Epithelial cell of proximal tubule (primary cell): ENCODE measurements at regions not wholly inside any gene's neighbourhood (a gene's known extent, or its start where the extent isn't known, plus 50 kb on each side); places are given as distances from the start of the nearest gene placed in this dataset.
A peak's percentile ranks its signal among the peaks of the same experiment; 100 is the strongest.

Experiments used
- DNase-seq: peaks from one replicate; pipeline ENCODE4 v3.0.0-alpha.2; 2011; ENCODE audit warnings: low read depth
- H3K4me3 ChIP-seq: 2 replicates; pipeline ENCODE4 v1.5.1; 2011; ENCODE audit warnings: low read depth, mild to moderate bottlenecking, low read length
- CTCF ChIP-seq: conservative IDR thresholded peaks from 2 replicates; pipeline ENCODE4 v1.5.1; 2012; ENCODE audit warnings: low read depth, mild to moderate bottlenecking, low read length

DNA sequence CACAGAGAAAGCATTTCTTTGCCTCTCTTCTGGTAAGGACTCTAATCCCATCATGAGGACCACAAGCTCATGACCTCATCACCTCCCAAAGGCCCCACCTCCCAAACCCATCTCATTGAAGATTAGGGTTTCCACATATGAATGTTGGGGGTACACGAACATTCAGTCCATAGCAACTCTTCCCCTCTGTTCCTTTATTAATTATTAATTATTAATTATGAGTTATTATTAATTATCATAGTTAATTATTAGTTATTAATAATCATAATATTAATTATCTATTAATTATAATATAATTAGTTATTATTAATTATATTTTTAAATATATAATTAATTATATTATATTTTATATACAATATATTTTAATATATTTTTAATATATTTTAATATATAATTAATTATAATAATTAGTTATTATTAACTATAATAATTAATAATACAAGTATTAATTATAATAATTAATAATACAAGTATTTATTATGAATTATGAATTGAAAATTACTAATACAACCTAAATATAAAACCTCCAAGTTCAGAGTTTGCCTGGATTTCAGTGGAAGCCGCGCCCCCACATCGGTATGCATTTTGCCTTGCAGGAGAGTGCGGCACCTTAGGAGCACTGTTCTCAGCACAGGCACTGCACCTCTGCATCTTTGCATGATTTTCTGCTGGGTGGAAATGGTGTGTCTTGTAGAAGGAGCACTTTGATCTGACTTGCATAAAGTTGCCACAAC is 128.0 kb upstream of the FGF3 start:
- no peak overlapping the region for H3K4me3 ChIP-seq
- no peak for TF ChIP-seq CTCF
- no peak for DNase-seq

DNA sequence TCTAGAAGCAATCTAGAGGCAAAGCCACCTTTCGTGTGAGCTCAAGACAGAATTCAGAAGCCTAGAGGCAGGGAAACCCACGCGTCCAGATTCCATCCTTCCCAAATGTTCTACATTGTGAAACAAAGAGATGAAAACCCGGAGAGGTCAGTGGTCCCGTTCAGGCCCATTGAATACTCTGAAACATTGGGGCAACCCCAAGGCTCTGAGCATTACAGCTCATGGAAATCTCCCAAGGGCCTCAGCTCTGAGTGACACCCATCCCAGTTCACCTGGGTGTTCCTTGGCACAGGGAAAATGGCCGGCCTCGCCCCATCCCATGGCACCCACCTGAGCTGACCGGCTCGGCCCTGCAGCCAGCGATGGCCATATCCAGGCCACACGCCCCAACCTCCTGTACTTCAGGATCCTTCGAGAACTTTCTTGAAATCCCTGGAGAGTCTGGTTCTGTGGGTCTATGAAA is 128.6 kb upstream of the FGF3 start:
- DNase-seq: no peak
- TF ChIP-seq CTCF: no peak
- no peak overlapping the region for H3K4me3 ChIP-seq

GRCh38 chr11:69948256-69949141 is 129.3 kb upstream of the FGF3 start:
- DNase-seq: no peak
- peak; percentile 12 for TF ChIP-seq CTCF
- no peak overlapping the region for H3K4me3 ChIP-seq

DNA sequence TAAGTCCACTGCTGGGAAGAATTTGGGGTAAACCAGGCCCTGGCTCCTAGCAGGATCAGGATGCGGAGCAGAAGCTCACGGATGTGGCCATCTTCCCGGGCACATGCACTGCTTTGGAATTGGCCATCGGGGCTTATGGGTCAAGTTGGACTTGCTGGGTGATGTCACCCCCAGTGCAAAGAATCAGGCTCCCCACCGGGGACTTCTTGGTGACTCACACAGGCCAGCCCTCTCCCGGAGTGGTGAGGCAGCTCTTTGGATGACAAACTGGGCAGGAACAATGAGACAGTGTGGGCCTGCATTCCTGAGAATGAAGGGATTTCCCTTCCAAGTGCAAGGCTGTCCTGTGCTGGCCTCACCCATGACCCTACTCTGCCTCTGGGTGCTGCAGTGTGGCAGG is 128.8 kb upstream of the ANO1 start:
- DNase-seq: peak; percentile 69
- no peak for TF ChIP-seq CTCF
- no peak overlapping the region for H3K4me3 ChIP-seq

- TF ChIP-seq CTCF: peak; percentile 57
- DNase-seq: no peak
- H3K4me3 ChIP-seq: no peak overlapping the region
Measured at GRCh38 chr11:69950120-69950519, 128.0 kb upstream of the ANO1 start.

DNA sequence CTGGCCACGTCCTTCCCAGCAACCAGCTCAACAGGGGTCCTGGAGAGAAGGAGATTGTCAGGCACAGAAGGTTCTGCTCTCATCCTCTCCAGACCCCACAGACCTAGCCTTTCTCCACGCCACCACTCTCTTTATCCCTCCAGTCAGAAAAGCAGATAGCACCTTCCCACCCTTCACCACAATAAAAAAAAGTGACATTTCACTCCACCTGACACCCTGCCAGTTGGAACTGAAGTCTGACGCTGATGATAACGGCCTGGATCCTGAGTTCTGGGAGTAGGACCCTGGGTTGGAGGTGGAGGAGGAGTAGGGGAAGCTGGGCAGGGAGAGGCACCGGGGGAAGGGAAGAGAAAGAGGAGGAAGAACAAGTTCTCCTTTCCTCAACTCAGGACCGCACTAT is 127.5 kb upstream of the ANO1 start:
- no peak for DNase-seq
- TF ChIP-seq CTCF: no peak
- H3K4me3 ChIP-seq: no peak overlapping the region
